GM18867 (cell line): ENCODE measurements at regions not wholly inside any gene's neighbourhood (a gene's known extent, or its start where the extent isn't known, plus 50 kb on each side); places are given as distances from the start of the nearest gene placed in this dataset.

Experiments used
- ATAC-seq: cut with Tn5 transposase; IDR thresholded peaks from one replicate; pipeline ENCODE4 v1.9.1; 2021; ENCODE audit warnings: mild to moderate bottlenecking, moderate library complexity; ENCODE audit not compliant: unreplicated experiment

DNA sequence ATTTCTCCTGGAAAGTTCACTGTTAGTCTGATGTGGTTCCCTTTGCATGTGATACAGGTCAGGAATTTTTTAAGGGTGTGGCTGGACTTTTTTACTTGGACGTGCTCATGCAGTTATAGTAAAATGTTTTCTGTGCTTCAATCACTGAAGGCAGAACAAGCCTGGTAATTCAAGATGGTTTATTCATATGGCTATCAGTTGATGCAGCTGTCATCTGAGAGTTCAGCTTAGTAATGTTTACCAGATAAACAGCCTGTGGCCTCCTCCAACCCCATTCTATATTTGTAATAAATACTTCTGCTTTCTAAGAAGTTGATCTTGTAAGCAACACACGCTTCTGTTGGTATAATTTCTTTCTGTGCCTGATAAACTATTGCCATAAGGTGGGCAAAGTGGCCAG lies 2105.9 kb downstream of the ARAP2 start:
- ATAC-seq = no peak

GRCh38 chr4:34139346-34139745 lies 2105.0 kb downstream of the ARAP2 start:
- no peak for ATAC-seq

- no peak for ATAC-seq
Observed at GRCh38 chr4:34148322-34148908, 2095.9 kb downstream of the ARAP2 start.

DNA sequence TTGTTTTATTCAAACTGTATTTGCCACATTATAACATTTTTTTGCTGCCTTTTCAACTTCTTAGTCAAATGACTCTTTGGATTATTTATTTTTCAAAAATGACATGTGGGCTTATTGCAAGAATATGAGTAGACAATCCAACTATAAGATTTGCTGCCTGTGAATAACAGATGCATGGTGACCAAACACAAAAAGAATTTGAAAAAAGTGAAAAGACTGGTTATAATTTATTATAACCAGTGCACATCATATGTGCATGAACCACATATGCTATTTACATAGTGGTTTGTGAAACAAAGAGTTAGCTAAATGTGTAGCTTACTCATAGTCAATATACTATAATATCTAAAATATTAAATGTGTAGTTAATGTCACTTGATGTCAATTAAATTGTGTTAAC lies 2086.8 kb downstream of the ARAP2 start:
- no peak for ATAC-seq

- ATAC-seq = no peak
Observed at GRCh38 chr4:34158878-34159277, 2085.4 kb downstream of the ARAP2 start.

- ATAC-seq = no peak
Observed at GRCh38 chr4:34170946-34171345, 2073.4 kb downstream of the ARAP2 start.

GRCh38 chr4:34176609-34177008 lies 2067.7 kb downstream of the ARAP2 start:
- no peak for ATAC-seq

- ATAC-seq = no peak
Observed at GRCh38 chr4:34178476-34178875, 2065.8 kb downstream of the ARAP2 start.

DNA sequence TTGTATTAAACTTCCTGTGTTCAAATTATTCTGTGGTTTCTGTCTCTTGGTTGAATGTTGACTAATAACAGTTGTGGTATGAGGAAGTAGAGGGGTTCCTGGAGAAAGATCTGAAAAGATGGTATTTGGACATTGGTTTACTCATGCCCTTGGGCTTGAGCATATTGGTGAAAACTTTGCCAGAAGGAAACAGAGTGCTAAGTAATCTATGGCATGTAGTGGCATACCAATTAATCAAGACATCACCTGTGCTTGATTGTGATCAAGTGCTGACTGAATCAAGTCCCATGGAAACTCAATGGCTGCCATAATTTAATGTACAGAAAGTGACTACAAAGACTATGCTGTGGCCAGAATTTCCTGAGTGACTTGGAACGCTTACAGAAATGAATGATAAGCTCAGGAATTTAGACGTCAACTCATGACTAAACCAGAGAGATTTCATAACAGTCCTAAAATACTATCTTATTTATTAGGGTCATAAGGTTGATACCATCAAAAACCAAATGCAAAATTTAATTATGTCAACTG lies 2062.9 kb downstream of the ARAP2 start:
- ATAC-seq = no peak

DNA sequence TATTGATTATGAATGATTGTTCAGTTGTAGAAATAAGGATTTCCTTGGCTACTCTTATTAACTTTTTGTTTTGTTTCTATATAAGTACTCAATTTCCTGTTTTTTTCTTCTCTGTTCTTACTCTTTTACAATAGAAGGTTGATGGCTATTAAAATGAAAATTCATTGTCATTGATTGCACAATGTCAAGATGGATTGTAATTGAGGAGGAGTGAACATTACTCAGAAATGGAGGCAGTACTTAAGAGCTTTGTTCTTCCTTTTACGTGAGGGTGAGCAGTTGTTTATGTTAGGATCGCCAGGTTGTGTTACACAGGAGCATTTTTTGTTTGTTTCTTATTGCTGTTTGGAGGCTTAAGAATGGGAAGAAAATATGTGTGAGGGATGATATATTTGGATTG lies 2062.4 kb downstream of the ARAP2 start:
- ATAC-seq = no peak

DNA sequence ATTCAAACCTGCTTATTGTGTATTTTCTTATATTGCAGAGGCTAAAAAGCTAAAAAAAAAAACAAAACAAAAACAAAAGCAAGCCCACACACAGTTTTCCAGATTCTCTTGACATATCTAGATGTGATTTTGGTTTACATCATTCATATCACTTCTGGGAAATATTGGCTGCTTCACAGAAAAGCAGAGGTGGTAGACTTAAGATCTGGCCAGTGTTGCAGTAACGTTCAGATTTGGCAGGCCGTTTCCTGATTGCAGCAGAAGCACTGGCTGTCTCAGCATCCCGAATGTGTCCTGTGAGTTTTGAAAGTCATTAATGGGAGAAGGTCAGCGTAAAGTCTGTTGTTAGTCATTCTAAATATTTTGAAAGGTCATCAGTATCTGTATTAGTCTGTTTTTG lies 2062.0 kb downstream of the ARAP2 start:
- no peak for ATAC-seq

DNA sequence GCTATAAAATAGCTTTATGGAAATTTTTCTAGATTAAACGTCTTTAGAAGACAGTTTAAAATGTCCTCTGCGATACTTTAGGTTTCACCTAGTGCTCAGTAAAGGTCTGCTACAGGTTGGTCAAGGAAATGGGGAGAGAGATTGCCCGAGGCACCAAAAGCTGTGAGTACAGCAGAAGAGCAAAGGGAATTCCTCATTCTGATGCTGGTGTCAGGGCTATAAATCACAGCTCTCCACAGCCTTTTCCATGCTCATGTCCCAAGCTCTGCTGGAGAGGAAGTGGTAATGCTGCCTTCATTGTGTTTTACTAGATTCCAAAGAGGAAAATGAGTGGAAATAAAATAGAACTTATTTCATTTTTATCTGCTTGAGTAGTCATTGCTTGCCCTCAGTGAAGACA lies 2060.4 kb downstream of the ARAP2 start:
- no peak for ATAC-seq

DNA sequence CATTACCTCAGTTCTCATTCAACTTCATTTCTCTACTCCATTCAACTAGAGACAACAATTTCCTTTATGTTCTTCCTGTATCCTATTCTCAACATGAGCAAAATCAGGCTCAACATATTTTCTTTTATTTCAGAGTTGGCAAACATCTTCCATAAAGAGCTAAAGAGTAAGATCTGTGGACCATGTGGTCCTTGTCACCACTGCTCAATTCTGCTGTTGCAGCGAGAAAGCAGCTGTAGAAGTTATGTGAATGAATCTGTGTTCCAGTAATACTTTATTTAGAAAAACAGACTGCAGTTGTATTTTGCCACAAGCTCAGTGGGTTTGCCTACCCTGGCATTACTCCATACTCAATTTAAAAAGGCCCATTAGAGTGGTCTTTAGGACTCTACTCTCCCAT lies 2057.3 kb downstream of the ARAP2 start:
- no peak for ATAC-seq

- ATAC-seq = no peak
Observed at GRCh38 chr4:34191443-34191842, 2052.9 kb downstream of the ARAP2 start.

DNA sequence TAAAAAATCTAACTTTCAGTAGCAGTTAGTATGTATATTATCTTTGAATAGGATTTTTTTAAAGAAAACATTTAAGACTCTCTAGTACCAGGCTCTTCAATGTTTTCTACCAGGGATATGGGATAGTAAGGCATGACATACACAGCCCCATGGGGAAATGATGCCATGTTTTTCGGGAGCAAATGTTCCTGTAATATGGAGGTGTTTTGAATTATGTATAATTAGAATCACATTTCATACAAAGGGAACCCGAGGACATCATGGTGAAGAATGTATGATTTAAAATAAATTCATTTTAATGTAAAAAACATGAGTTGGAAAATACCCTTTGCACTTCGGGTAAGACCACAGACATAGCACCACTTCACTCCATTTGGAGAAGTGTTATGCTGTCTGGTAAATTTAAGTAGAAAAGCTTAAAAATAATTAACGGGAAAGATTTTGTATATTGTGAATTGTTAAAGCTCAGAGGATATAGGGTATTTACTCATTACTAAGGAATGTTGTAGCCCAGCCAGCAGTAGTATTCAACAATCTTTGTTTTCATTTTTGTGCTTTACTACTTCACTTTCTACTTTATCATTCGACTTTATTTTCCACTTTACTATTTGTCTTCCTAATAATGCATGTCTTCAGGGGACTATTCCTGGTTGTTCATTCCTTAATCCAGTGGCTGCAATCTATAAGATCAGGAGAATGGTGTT lies 2050.7 kb downstream of the ARAP2 start:
- no peak for ATAC-seq

DNA sequence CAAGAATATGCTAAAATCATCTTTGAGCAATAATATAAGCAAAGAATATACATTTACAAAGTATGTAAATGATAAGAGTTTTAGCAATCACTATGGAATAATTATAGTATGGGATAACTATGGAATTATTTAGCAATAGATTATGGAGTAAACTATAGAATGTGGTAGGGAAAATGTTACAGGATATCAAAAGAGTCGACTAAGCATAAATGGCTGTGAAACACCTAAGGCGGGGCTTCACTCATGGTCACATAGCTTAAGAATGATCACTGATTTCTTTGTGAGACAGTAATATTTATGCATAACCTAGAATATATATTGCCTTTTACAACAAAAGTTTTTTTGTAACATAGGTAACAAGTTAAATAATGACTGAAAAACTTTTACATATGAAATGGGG lies 2049.7 kb downstream of the ARAP2 start:
- no peak for ATAC-seq

DNA sequence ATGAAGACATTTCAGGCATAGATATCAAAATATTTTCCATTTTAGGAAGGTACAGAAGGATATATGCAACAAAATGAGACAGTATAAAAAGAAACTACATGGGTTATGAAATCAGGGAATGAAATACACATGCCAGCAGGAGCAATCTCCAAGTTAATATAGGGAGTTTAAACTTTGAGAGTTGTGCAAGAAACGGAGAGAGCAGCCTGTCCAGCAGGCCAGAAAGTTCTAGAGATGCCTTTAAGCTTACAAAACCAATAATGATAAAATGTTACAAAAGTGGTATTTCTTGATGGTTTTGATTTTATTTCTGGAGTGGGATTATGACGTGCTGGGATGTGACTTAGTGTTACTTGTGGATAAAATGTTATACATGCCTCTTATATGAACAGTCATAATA lies 2047.9 kb downstream of the ARAP2 start:
- no peak for ATAC-seq

- ATAC-seq = no peak
Observed at GRCh38 chr4:34198966-34199365, 2045.3 kb downstream of the ARAP2 start.

GRCh38 chr4:34200535-34200934 lies 2043.8 kb downstream of the ARAP2 start:
- no peak for ATAC-seq

GRCh38 chr4:34202154-34202553 lies 2042.2 kb downstream of the ARAP2 start:
- ATAC-seq = no peak

DNA sequence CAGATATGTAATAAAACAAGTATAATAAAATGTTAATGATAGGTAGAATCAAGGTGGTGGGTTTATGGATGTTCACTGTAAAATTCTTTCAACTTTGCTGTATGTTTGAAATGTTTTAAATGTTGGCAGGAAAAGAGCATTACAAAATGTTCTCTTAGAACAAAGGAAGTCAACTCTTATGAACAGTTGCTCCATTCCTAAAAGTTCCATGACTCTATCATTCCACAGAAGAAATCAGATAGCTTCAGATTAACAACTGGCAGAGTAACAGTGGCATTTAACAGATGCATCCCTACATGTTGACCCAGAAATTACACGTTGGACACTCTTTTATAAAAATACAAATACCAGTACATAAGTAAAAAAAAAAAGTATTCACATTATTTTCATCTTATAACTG lies 2023.7 kb downstream of the ARAP2 start:
- ATAC-seq = no peak

- no peak for ATAC-seq
Observed at GRCh38 chr4:34221986-34222385, 2022.3 kb downstream of the ARAP2 start.

DNA sequence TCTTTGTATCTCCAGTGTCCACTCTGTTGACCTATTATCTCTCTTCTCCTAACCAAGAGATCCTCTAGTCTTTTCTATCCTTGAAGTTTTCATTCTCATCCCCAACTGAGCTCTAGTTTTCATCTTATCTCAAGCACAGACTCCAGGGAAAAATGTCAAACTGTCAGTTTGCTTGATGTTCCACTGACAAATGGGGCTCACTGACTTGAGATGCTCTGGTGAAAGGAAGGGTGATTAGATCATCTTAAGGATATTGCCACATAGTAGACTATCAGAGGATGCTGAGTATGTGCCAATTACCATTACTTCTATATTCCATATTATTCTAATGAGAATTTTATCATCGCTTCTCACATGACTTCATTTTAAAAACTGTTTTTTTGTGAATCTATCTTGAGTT lies 2008.2 kb downstream of the ARAP2 start:
- ATAC-seq = no peak
